G401 (cell line): ENCODE measurements at regions not wholly inside any gene's neighbourhood (a gene's known extent, or its start where the extent isn't known, plus 50 kb on each side); places are given as distances from the start of the nearest gene placed in this dataset.

Source experiments
- DNase-seq: peaks from one replicate; pipeline ENCODE4 v3.0.0-alpha.2; 2015; ENCODE audit warnings: low spot score
- in situ Hi-C: cut with HindIII; loops from 2 replicates; pipeline ENCODE4 v1.10.0; 2016; ENCODE audit warnings: low sequenced_read_pairs, mixed read lengths

GRCh38 chr1:87820668-87821334 lies 492.1 kb downstream of the LMO4 start:
- no peak for DNase-seq
- in situ Hi-C loops = no loop called here

- in situ Hi-C loops = no loop called here
- no peak for DNase-seq
Observed at GRCh38 chr1:87821335-87821697, 492.6 kb downstream of the LMO4 start.

GRCh38 chr1:87826681-87827251 lies 498.1 kb downstream of the LMO4 start:
- DNase-seq = no peak
- in situ Hi-C loops = no loop called here

- DNase-seq = no peak
- in situ Hi-C loops = no loop called here
Observed at GRCh38 chr1:87829360-87829759, 500.7 kb downstream of the LMO4 start.

GRCh38 chr1:87830432-87830978 lies 501.8 kb downstream of the LMO4 start:
- in situ Hi-C loops = no loop called here
- DNase-seq = no peak

- in situ Hi-C loops = no loop called here
- DNase-seq = no peak
Observed at GRCh38 chr1:87833166-87833565, 504.5 kb downstream of the LMO4 start.

GRCh38 chr1:87834151-87834550 lies 505.5 kb downstream of the LMO4 start:
- DNase-seq = no peak
- in situ Hi-C loops = no loop called here

GRCh38 chr1:87834941-87835340 lies 506.3 kb downstream of the LMO4 start:
- in situ Hi-C loops = no loop called here

GRCh38 chr1:87840767-87841166 lies 512.1 kb downstream of the LMO4 start:
- no peak for DNase-seq
- in situ Hi-C loops = no loop called here

More at GRCh38 chr1:87834941-87835340, 506.3 kb downstream of the LMO4 start:
- DNase-seq = no peak

GRCh38 chr1:87841332-87841731 lies 512.7 kb downstream of the LMO4 start:
- no peak for DNase-seq
- in situ Hi-C loops = no loop called here

- DNase-seq = no peak
- in situ Hi-C loops = no loop called here
Observed at GRCh38 chr1:87842156-87842555, 513.5 kb downstream of the LMO4 start.

- in situ Hi-C loops = no loop called here
- no peak for DNase-seq
Observed at GRCh38 chr1:87844251-87844650, 515.6 kb downstream of the LMO4 start.

- in situ Hi-C loops = no loop called here
Observed at GRCh38 chr1:87851490-87851889, 522.8 kb downstream of the LMO4 start.

GRCh38 chr1:87852410-87853161 lies 523.9 kb downstream of the LMO4 start:
- DNase-seq = no peak
- in situ Hi-C loops = no loop called here

More at GRCh38 chr1:87851490-87851889, 522.8 kb downstream of the LMO4 start:
- no peak for DNase-seq

GRCh38 chr1:87853576-87854351 lies 525.1 kb downstream of the LMO4 start:
- in situ Hi-C loops = no loop called here
- DNase-seq = no peak

GRCh38 chr1:87863317-87863716 lies 534.6 kb downstream of the LMO4 start:
- DNase-seq = no peak
- in situ Hi-C loops = no loop called here

GRCh38 chr1:87864676-87865075 lies 536.0 kb downstream of the LMO4 start:
- no peak for DNase-seq
- in situ Hi-C loops = no loop called here

GRCh38 chr1:87866416-87866815 lies 537.7 kb downstream of the LMO4 start:
- no peak for DNase-seq
- in situ Hi-C loops = no loop called here

GRCh38 chr1:87867626-87868025 lies 538.9 kb downstream of the LMO4 start:
- in situ Hi-C loops = no loop called here
- DNase-seq = no peak

GRCh38 chr1:87869567-87869966 lies 540.9 kb downstream of the LMO4 start:
- DNase-seq = no peak
- in situ Hi-C loops = no loop called here
